ENCODE measurements at regions not wholly inside any gene's neighbourhood (a gene's known extent, or its start where the extent isn't known, plus 50 kb on each side); places are given as distances from the start of the nearest gene placed in this dataset.

DNA sequence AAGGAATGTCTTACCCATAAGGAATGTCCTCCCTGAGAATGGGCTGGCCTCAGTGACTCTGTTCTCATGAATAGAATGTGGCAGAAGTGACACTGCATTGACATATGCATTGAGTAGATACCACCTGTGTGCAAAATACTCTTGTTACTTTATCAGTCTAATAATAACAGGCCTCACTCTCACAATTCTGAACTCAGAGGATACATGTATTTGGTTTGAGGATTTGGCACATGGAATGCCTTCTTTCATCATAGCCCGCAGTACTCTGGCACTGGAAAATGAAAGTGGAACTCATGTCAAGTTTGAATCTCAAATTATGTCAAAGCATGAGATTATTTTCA, 52.9 kb upstream of the PLCB4 start:
- TF ChIP-seq POLR2AphosphoS5 (IDR thresholded peaks at IDR 0.05), result no peak
- TF ChIP-seq, protein P1, sequence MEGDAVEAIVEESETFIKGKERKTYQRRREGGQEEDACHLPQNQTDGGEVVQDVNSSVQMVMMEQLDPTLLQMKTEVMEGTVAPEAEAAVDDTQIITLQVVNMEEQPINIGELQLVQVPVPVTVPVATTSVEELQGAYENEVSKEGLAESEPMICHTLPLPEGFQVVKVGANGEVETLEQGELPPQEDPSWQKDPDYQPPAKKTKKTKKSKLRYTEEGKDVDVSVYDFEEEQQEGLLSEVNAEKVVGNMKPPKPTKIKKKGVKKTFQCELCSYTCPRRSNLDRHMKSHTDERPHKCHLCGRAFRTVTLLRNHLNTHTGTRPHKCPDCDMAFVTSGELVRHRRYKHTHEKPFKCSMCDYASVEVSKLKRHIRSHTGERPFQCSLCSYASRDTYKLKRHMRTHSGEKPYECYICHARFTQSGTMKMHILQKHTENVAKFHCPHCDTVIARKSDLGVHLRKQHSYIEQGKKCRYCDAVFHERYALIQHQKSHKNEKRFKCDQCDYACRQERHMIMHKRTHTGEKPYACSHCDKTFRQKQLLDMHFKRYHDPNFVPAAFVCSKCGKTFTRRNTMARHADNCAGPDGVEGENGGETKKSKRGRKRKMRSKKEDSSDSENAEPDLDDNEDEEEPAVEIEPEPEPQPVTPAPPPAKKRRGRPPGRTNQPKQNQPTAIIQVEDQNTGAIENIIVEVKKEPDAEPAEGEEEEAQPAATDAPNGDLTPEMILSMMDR (IDR thresholded peaks at IDR 0.05), result no peak
